ENCODE measurements at regions not wholly inside any gene's neighbourhood (a gene's known extent, or its start where the extent isn't known, plus 50 kb on each side); places are given as distances from the start of the nearest gene placed in this dataset.
A peak's percentile ranks its signal among the peaks of the same experiment; 100 is the strongest.

GRCh38 chr10:4332764-4333458, 493.1 kb upstream of the AKR1E2 start:
- no peak for TF ChIP-seq SETDB1 (IDR thresholded peaks at IDR 0.05; ENCODE audit: insufficient read length, low read length)
- TF ChIP-seq PRDM1 (tag by site-specific recombination; IDR thresholded peaks at IDR 0.05), result peak; percentile 77
- no peak overlapping the region for H3K27ac ChIP-seq (ENCODE audit: extremely low read depth, low read depth, low read length)
- ChIA-PET POLR2A (no interaction called here), CTCF (no interaction called here)
- H3K4me1 ChIP-seq (ENCODE audit: control insufficient read depth, insufficient read depth, low read length), result no peaks in the 10 kb centered on the region; the same call in 1 of the 2 replicates
- no peaks in the 10 kb centered on the region for H3K9me3 ChIP-seq (ENCODE audit: control insufficient read depth, insufficient read depth, low read depth, low read length)
- H3K36me3 ChIP-seq (ENCODE audit: control insufficient read depth in 2 of 2, insufficient read depth in 1 of 2, low read length in 2 of 2), result no peaks in the 10 kb centered on the region
- H3K4me3 ChIP-seq (ENCODE audit: low read depth, low read length), result no peak overlapping the region

GRCh38 chr10:4331150-4331549, 494.9 kb upstream of the AKR1E2 start:
- no peak for TF ChIP-seq ZNF202 (tag by site-specific recombination; IDR thresholded peaks at IDR 0.05; ENCODE audit: borderline replicate concordance)
- TF ChIP-seq ZNF558 (tag by site-specific recombination; IDR thresholded peaks at IDR 0.05), result no peak
- TF ChIP-seq ZNF473 (tag by site-specific recombination; IDR thresholded peaks at IDR 0.05), result no peak
- TF ChIP-seq ZSCAN16 (tag by site-specific recombination; IDR thresholded peaks at IDR 0.05), result no peak
- no peak for TF ChIP-seq SCRT2 (tag by site-specific recombination; IDR thresholded peaks at IDR 0.05)
- no peak for TF ChIP-seq BCL6B (tag by site-specific recombination; IDR thresholded peaks at IDR 0.05)
- no peak for TF ChIP-seq INSM2 (tag by site-specific recombination; IDR thresholded peaks at IDR 0.05)
- TF ChIP-seq CTCF (tag by site-specific recombination; IDR thresholded peaks at IDR 0.05), result no peak
- TF ChIP-seq ZNF24 (tag by site-specific recombination; IDR thresholded peaks at IDR 0.05), result no peak
- no peak for TF ChIP-seq ATF2 (tag by site-specific recombination; IDR thresholded peaks at IDR 0.05; ENCODE audit: low read depth)
- TF ChIP-seq ZBTB1 (tag by site-specific recombination; IDR thresholded peaks at IDR 0.05), result no peak
- no peak for TF ChIP-seq ZNF48 (tag by site-specific recombination; IDR thresholded peaks at IDR 0.05)
- TF ChIP-seq TRIM28 (IDR thresholded peaks at IDR 0.05; ENCODE audit: borderline replicate concordance, low read length), result no peak
- no peak for TF ChIP-seq ZBTB11 (tag by site-specific recombination; conservative IDR thresholded peaks at IDR 0.05; ENCODE audit: low read depth)
- TF ChIP-seq ZNF830 (tag by site-specific recombination; IDR thresholded peaks at IDR 0.05; ENCODE audit: low read depth), result no peak
- Histone ChIP-seq H3K36me3 (ENCODE audit: control insufficient read depth in 2 of 2, insufficient read depth in 1 of 2, low read length in 2 of 2) (no peaks in the 10 kb centered on the region), H3K4me3 (ENCODE audit: low read depth, low read length) (no peak overlapping the region), H3K9me3 (ENCODE audit: control insufficient read depth, insufficient read depth, low read depth, low read length) (no peaks in the 10 kb centered on the region), H3K27ac (ENCODE audit: extremely low read depth, low read depth, low read length) (no peak overlapping the region), H3K4me1 (ENCODE audit: control insufficient read depth, insufficient read depth, low read length) (no peaks in the 10 kb centered on the region)
- POLR2A ChIA-PET, result no interaction called here
- CTCF ChIA-PET, result interaction anchor here (0.6 to 1.8 kb wide), 3 partner anchors 13 to 622 kb away, joined by 3 to 8 read pairs (median 3); no protein-coding TSS in a partner anchor
